Body of pancreas (tissue), 4 donors: ENCODE measurements at regions not wholly inside any gene's neighbourhood (a gene's known extent, or its start where the extent isn't known, plus 50 kb on each side); places are given as distances from the start of the nearest gene placed in this dataset.

ENCODE experiments used
- POLR2A ChIP-seq, 3 donors: fragments of 450-650 bp; IDR thresholded peaks; one replicate each; pipeline ENCODE4 v1.6.1; 2016; ENCODE audit warnings: antibody characterized with exemption in 3 of 3, mild to moderate bottlenecking in 2 of 3
- TF ChIP-seq, protein P1 (sequence below), 7 experiments: fragments of 450-650 bp in 4 of 7; fragments of 200-600 bp in 3 of 7; sonication (generic) in 3 of 7; IDR thresholded peaks; one replicate each; pipeline ENCODE4 v1.5.1; 2016 to 2019; ENCODE audit warnings: antibody characterized with exemption in 7 of 7

DNA sequence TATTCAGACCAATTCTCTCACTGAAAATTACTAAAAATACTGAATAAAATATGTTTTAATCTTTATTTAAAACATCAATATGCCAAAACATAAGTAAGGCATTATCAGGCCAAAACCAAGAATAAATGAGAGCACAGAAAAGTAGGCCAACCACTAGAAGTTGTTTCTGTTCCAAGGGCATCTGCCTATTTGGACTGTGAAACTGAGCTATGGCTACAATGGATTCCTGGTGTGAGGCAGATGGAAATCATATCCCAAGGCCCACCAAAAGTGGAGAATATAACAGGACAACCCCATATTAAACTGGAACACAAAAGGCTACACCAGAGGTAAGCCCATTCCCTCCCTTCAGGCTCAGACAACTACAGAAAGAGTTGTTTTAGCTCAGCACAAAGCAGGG lies 302.8 kb upstream of the IL12A start:
- TF ChIP-seq, protein P1, sequence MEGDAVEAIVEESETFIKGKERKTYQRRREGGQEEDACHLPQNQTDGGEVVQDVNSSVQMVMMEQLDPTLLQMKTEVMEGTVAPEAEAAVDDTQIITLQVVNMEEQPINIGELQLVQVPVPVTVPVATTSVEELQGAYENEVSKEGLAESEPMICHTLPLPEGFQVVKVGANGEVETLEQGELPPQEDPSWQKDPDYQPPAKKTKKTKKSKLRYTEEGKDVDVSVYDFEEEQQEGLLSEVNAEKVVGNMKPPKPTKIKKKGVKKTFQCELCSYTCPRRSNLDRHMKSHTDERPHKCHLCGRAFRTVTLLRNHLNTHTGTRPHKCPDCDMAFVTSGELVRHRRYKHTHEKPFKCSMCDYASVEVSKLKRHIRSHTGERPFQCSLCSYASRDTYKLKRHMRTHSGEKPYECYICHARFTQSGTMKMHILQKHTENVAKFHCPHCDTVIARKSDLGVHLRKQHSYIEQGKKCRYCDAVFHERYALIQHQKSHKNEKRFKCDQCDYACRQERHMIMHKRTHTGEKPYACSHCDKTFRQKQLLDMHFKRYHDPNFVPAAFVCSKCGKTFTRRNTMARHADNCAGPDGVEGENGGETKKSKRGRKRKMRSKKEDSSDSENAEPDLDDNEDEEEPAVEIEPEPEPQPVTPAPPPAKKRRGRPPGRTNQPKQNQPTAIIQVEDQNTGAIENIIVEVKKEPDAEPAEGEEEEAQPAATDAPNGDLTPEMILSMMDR (IDR thresholded peaks at IDR 0.05) = no peak
- no peak for TF ChIP-seq POLR2A (IDR thresholded peaks at IDR 0.05)
